B cell (primary cell): ENCODE measurements at regions not wholly inside any gene's neighbourhood (a gene's known extent, or its start where the extent isn't known, plus 50 kb on each side); places are given as distances from the start of the nearest gene placed in this dataset.

Experiments
- ATAC-seq: fragments of 200-7000 bp; cut with Tn5 transposase; one replicate; pipeline ENCODE4 v1.10.0; 2021; ENCODE audit warnings: low read depth, mild to moderate bottlenecking, moderate number of reproducible peaks, moderate library complexity
- CTCF ChIA-PET: fragments of 350-600 bp; sonication (Branson Sonifier 250); formaldehyde crosslinking; loops from one replicate; lab custom pipeline; 2021; ENCODE audit warnings: antibody characterized with exemption, inconsistent platforms; lab: Charles Lee
- POLR2A ChIA-PET: fragments of 350-600 bp; sonication (Branson Sonifier 250); formaldehyde crosslinking; loops from one replicate; lab custom pipeline; 2021; ENCODE audit warnings: antibody characterized with exemption; lab: Charles Lee
- DNase-seq: peaks from one replicate; pipeline ENCODE4 v3.0.0; 2013
- H2AFZ ChIP-seq: 2 replicates; pipeline ENCODE4 v1.6.1; 2012; ENCODE audit warnings: mild to moderate bottlenecking, low read depth, low read length; ENCODE audit not compliant: insufficient read depth, poor library complexity, severe bottlenecking
- H3K27ac ChIP-seq, 2 donors: 1 replicate in 1 of 2; 2 replicates in 1 of 2; pipeline ENCODE4 v1.5.1; 2012 to 2013; ENCODE audit warnings: low read length in 2 of 2, mild to moderate bottlenecking in 2 of 2, moderate library complexity in 1 of 2
- H3K27me3 ChIP-seq, 4 experiments: fragments of 200-600 bp in 1 of 4; sonication (generic) in 1 of 4; replicated peaks in 1 of 4; 1 replicate in 2 of 4; 2 replicates in 2 of 4; pipeline versions ENCODE4 v1.6.1 to v1.7.0; 2013 to 2016; ENCODE audit warnings: low read length in 3 of 4, mild to moderate bottlenecking in 2 of 4, mixed read lengths in 1 of 4, moderate library complexity in 1 of 4; ENCODE audit not compliant: insufficient read depth in 4 of 4, control insufficient read depth in 3 of 4; ENCODE audit errors: control extremely low read depth in 1 of 4
- H3K36me3 ChIP-seq, 2 experiments: replicated peaks in 1 of 2; 1 replicate in 1 of 2; 2 replicates in 1 of 2; pipeline versions ENCODE4 v1.6.1 to v1.7.1; 2013; ENCODE audit warnings: low read length in 1 of 2; ENCODE audit not compliant: insufficient read depth in 2 of 2, control insufficient read depth in 1 of 2; ENCODE audit errors: control extremely low read depth in 1 of 2, extremely low read depth in 1 of 2
- H3K4me1 ChIP-seq, 2 donors: fragments of 200-600 bp in 1 of 2; sonication (generic) in 1 of 2; 1 replicate in 1 of 2; 2 replicates in 1 of 2; pipeline versions ENCODE4 v1.5.1 to v1.6.1; 2013 to 2017; ENCODE audit warnings: low read length in 2 of 2; ENCODE audit not compliant: control insufficient read depth in 2 of 2, insufficient read depth in 2 of 2
- H3K4me2 ChIP-seq: replicated peaks from 2 replicates; pipeline ENCODE3; 2012; ENCODE audit warnings: mild to moderate bottlenecking, low read depth, low read length; ENCODE audit not compliant: poor library complexity, severe bottlenecking
- H3K4me3 ChIP-seq, 5 experiments: fragments of 200-600 bp in 1 of 5; sonication (generic) in 1 of 5; 1 replicate in 3 of 5; 2 replicates in 2 of 5; pipeline versions ENCODE4 v1.5.1 to v1.7.0; 2011 to 2016; ENCODE audit warnings: low read length in 4 of 5, mild to moderate bottlenecking in 4 of 5, low read depth in 2 of 5, control low read depth in 1 of 5, moderate library complexity in 1 of 5; ENCODE audit not compliant: insufficient read depth in 1 of 5; ENCODE audit errors: control extremely low read depth in 1 of 5, extremely low read depth in 1 of 5
- H3K79me2 ChIP-seq: fragments of 200-600 bp; sonication (generic); one replicate; pipeline ENCODE4 v1.6.0; 2016; ENCODE audit warnings: low read length; ENCODE audit not compliant: control insufficient read depth, insufficient read depth
- H3K9ac ChIP-seq: fragments of 200-600 bp; sonication (generic); 2 replicates; pipeline ENCODE4 v1.6.1; 2017; ENCODE audit warnings: mild to moderate bottlenecking, low read length, moderate library complexity
- H3K9me3 ChIP-seq, 3 donors: one replicate each; pipeline versions ENCODE4 v1.6.1 to v1.7.1; 2013; ENCODE audit warnings: low read length in 2 of 3; ENCODE audit not compliant: control insufficient read depth in 2 of 3, insufficient read depth in 1 of 3; ENCODE audit errors: control extremely low read depth in 1 of 3
- H4K20me1 ChIP-seq: 2 replicates; pipeline ENCODE4 v1.6.0; 2012; ENCODE audit warnings: mild to moderate bottlenecking, low read length; ENCODE audit not compliant: insufficient read depth, control insufficient read depth, poor library complexity, severe bottlenecking
- H3K27ac Mint-ChIP-seq: one replicate; pipeline ENCODE4 v1.8.0; 2021; ENCODE audit warnings: mixed read lengths
- H3K27me3 Mint-ChIP-seq: one replicate; pipeline ENCODE4 v1.8.0; 2021; ENCODE audit warnings: mixed read lengths
- H3K4me1 Mint-ChIP-seq: one replicate; pipeline ENCODE4 v1.8.0; 2021; ENCODE audit warnings: mixed read lengths
- H3K4me3 Mint-ChIP-seq: one replicate; pipeline ENCODE4 v1.8.0; 2021; ENCODE audit warnings: mixed read lengths
- H3K9me3 Mint-ChIP-seq: one replicate; pipeline ENCODE4 v1.8.0; 2022; ENCODE audit warnings: mixed read lengths; ENCODE audit not compliant: insufficient read depth
- CTCF ChIP-seq: fragments of 200-600 bp; IDR thresholded peaks from one replicate; pipeline ENCODE4 v1.8.0; 2022; ENCODE audit warnings: antibody characterized with exemption, mild to moderate bottlenecking
- EZH2 ChIP-seq: IDR thresholded peaks from 2 replicates; pipeline ENCODE4 v1.6.1; 2012; ENCODE audit warnings: borderline replicate concordance, low read depth, mild to moderate bottlenecking, moderate library complexity, low read length; ENCODE audit not compliant: insufficient read depth, poor library complexity, severe bottlenecking
- WGBS: methylation state at CpG from one replicate; pipeline ENCODE4 v1.1.5; 2013; ENCODE audit warnings: missing lambda C conversion rate; ENCODE audit not compliant: insufficient coverage; 5-methylcytosine and 5-hydroxymethylcytosine counted together
- intact Hi-C: fragments of 100-400 bp; cut with micrococcal nuclease; formaldehyde crosslinking; loops from one replicate; pipeline ENCODE4 v1.10.0; 2022

- peaks cover 6% of the 10 kb centered on the region for H3K27me3 Mint-ChIP-seq
- TF ChIP-seq CTCF (no peak), EZH2 (no peak)
- no peak overlapping the region for H3K4me2 ChIP-seq
- H3K27ac ChIP-seq = no peak overlapping the region
- H3K9ac ChIP-seq = no peak overlapping the region
- H3K27ac Mint-ChIP-seq = no peak overlapping the region
- no peak overlapping the region for H3K4me3 ChIP-seq
- intact Hi-C loops = no loop called here
- WGBS = no CpG with 5 or more reads among the region's 6 CpGs
- no peaks in the 10 kb centered on the region for H3K9me3 Mint-ChIP-seq
- DNase-seq (no peak), ATAC-seq (no peak)
- no peaks in the 10 kb centered on the region for H3K79me2 ChIP-seq
- no peaks in the 10 kb centered on the region for H3K36me3 ChIP-seq
- H3K4me3 Mint-ChIP-seq = no peak overlapping the region
- peaks cover 1 to 8% (median 3%) of the 10 kb centered on the region in 3 donors for H3K9me3 ChIP-seq
- no peaks in the 10 kb centered on the region for H3K4me1 Mint-ChIP-seq
- no peaks in the 10 kb centered on the region for H3K4me1 ChIP-seq
- POLR2A ChIA-PET = no interaction called here
- CTCF ChIA-PET = no interaction called here
- no peak overlapping the region for H2AFZ ChIP-seq
- H4K20me1 ChIP-seq = no peaks in the 10 kb centered on the region
- peaks cover 0 to 7% (median 1%) of the 10 kb centered on the region in 4 experiments for H3K27me3 ChIP-seq
Observed at GRCh38 chr13:74227476-74228158, 93.4 kb upstream of the KLF12 start.

- Histone ChIP-seq H3K36me3 (no peaks in the 10 kb centered on the region), H3K79me2 (no peaks in the 10 kb centered on the region), H3K27me3 (peaks cover 0 to 7% (median 1%) of the 10 kb centered on the region in 4 experiments), H3K27ac (no peak overlapping the region), H3K9ac (no peak overlapping the region), H4K20me1 (no peaks in the 10 kb centered on the region), H3K4me1 (no peaks in the 10 kb centered on the region), H2AFZ (no peak overlapping the region), H3K4me2 (no peak overlapping the region), H3K9me3 (peaks cover 0 to 8% (median 3%) of the 10 kb centered on the region in 3 donors), H3K4me3 (no peak overlapping the region)
- intact Hi-C loops = no loop called here
- TF ChIP-seq CTCF (no peak), EZH2 (no peak)
- ATAC-seq (no peak), DNase-seq (no peak)
- Mint-ChIP-seq H3K27ac (no peak overlapping the region), H3K9me3 (no peaks in the 10 kb centered on the region), H3K27me3 (peaks cover 6% of the 10 kb centered on the region), H3K4me1 (no peaks in the 10 kb centered on the region), H3K4me3 (no peak overlapping the region)
- CTCF ChIA-PET = no interaction called here
- WGBS = 100% methylated on average over 1 of the region's 4 CpGs
- POLR2A ChIA-PET = no interaction called here
Observed at GRCh38 chr13:74226791-74227475, 92.7 kb upstream of the KLF12 start.
